Hepatocyte (in vitro differentiated cells): ENCODE measurements at regions not wholly inside any gene's neighbourhood (a gene's known extent, or its start where the extent isn't known, plus 50 kb on each side); places are given as distances from the start of the nearest gene placed in this dataset.

Experiments
- CTCF ChIP-seq: fragments of 200-600 bp; sonication (generic); IDR thresholded peaks from 2 replicates; pipeline ENCODE4 v1.5.1; 2016; ENCODE audit warnings: antibody characterized with exemption, mild to moderate bottlenecking; ENCODE audit not compliant: poor library complexity
- EZH2 ChIP-seq: fragments of 200-600 bp; sonication (generic); IDR thresholded peaks from 2 replicates; pipeline ENCODE4 v1.6.1; 2016; ENCODE audit warnings: antibody characterized with exemption, mild to moderate bottlenecking, borderline replicate concordance
- EZH2phosphoT487 ChIP-seq: fragments of 200-600 bp; sonication (generic); IDR thresholded peaks from one replicate; pipeline ENCODE4 v1.6.1; 2018; ENCODE audit warnings: antibody characterized with exemption, mild to moderate bottlenecking, low read depth, moderate library complexity; ENCODE audit not compliant: unreplicated experiment, severe bottlenecking

GRCh38 chr3:124076235-124076634 is 84.3 kb upstream of the ROPN1 start:
- TF ChIP-seq CTCF (no peak), EZH2phosphoT487 (no peak), EZH2 (no peak)
